HS-5 (cell line): ENCODE measurements at regions not wholly inside any gene's neighbourhood (a gene's known extent, or its start where the extent isn't known, plus 50 kb on each side); places are given as distances from the start of the nearest gene placed in this dataset.
"Not testable (repeated sequence)": the region's sequence is repeated elsewhere in the genome, so short reads cannot be mapped to it uniquely, and the experiment has no call there.

Experiments used
- DNase-seq: peaks from one replicate; pipeline ENCODE4 v3.0.0-alpha.2; 2012; ENCODE audit warnings: low read depth

GRCh38 chr3:162731961-162732360 lies 1235.4 kb downstream of the OTOL1 start:
- not testable (repeated sequence) for DNase-seq

- DNase-seq: no peak
Observed at GRCh38 chr3:162738784-162739183, 1242.2 kb downstream of the OTOL1 start.

DNA sequence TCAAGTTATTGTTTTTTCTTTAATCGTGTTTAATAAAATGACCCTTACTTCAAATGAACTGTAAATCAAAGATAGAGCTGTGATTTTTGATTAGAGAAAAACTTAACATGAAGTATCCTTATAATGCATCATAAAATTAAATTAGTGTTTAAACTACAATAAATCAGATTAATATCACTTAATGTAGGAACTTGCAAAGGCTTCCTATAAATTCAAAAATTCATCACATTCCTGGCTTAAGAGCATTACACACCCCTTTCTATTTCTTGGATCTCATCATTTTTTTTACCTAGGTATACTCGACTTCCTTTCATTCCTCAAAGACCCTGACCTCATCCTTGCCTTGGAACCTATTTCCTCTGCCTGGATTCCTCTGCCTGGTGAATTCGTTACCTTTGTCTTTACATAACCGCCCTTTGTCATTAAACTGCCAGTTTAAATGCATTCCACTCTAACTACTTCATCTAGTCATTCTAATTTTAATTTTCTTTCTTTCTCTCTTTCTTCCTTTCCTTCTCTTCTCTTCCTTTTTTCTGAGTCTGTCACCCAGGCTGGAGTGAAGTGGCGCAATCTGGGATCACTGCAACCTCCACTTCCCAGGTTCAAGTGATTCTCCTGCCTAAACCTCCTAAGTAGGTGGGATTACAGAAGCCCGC lies 1244.5 kb downstream of the OTOL1 start:
- no peak for DNase-seq

- DNase-seq: no peak
Observed at GRCh38 chr3:162742159-162742717, 1245.6 kb downstream of the OTOL1 start.

GRCh38 chr3:162743091-162743490 lies 1246.5 kb downstream of the OTOL1 start:
- no peak for DNase-seq

DNA sequence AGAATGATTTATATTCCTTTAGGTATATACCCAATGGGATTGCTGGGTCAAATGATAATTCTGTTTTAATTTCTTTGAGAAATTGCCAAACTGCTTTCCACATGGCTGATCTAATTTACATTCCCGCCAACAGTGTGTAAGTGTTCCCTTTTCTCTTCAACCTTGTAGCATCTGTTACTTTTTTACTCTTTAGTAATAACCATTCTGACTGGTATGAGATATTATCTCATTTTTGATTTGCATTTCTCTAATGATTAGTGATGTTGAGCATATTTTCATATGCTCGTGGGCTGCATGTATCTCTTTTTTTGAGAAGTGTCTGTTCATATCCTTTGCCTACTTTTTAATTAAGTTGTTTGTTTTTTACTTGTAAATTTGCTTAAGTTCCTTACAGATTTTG lies 1264.2 kb downstream of the OTOL1 start:
- no peak for DNase-seq

DNA sequence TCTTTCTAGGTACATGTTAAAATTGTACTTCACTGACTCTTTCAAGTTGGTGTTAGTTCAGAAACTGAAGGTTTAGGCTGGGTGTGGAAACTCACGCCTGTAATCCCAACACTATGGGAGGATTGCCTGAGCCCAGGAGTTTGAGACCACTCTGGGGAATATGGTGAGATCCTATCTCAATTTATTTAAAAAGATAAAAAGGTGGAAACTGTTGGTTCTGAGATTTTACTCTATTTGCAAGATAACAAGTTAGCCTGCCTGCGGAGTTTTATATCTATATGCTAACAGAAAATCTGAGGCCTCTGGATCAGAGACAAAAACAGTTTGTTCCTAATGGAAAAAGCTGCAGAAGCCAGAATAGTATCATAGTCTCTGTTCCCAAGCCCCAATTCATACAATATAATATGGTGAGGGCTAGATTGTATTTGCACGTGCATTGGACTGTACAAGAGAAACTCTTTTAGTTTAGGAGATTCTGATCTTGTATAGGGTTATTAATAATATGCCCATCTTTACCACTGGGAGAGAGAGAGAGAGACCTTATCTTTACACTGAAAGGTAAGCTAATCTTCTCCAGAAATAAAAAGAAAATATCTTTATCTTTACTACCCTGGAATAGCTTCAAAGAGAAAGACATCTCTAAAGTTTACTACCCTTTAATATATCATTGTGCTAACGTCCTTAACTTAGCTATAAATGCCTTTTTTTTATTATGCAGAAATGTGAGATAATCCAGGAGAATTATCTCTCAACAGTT lies 1267.6 kb downstream of the OTOL1 start:
- no peak for DNase-seq

DNA sequence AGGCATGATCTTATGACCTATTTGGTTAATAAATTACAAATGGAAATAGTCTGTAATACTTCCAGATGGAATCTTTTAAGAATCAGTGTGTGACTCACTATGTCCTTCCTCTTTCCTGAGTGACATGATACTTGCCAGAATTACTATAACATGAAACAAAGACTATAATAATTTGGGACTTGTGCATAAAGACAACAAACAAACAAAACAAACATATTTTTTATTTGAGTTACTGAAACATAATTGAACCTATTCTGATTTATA lies 1268.1 kb downstream of the OTOL1 start:
- no peak for DNase-seq

- no peak for DNase-seq
Observed at GRCh38 chr3:162765524-162765923, 1268.9 kb downstream of the OTOL1 start.

DNA sequence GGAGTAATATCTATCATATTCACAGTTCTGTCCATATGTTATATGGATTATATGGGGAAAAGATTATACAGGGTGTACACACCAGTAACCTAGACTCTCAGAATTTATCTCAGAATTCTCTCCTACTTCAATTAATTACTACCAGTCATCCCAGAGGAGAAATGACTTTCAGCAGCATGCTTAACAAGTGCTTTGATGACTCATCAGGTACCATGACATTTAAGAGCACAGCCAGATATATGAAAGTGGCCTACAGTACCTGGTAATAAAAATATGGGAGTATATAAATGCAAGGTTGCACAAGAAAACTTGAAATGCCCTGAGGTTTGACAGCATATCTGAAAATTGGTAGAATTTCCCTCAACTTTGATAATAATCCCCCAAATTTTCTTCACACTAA lies 1273.0 kb downstream of the OTOL1 start:
- DNase-seq: no peak

- DNase-seq: no peak
Observed at GRCh38 chr3:162770551-162770950, 1273.9 kb downstream of the OTOL1 start.

DNA sequence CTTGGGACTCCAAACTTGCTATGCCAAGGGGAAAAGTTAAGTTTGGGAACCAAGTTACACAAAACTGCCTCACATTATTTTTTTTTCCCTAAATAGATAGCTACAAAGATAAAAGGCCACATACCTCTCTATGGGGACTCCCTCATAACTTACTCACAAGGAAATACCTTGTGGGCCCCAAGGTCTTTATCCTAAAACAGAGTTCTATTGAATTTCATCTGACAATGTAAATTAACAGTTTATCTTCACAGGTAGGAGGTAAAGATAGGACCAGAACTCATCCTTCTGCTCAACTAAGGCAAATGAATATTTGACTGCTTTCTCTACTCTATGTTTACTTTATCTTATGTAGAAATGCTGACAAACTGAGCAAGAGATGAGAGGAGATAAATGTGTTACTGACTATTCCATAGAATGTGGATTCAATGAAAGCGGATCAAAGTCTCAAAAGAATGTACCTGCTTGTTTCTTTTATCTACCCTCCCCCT lies 1278.0 kb downstream of the OTOL1 start:
- DNase-seq: no peak

DNA sequence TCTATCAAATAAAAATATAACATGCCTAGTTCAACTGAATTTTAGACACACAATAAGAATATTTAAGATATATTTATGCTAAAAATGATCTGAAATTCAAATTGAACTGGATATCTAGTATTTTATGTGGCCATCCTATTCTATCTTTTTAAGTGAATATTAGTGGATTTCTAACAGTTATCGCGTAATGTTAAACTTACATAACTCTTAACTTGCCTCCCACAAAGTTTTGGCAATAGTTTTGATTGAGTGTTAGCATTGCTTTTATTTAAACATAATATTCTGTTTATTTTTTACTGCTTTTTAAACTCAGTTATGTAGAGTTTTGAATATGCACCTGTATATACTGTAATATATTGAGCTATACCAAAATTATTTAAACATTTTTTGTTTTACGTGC lies 1279.5 kb downstream of the OTOL1 start:
- no peak for DNase-seq

DNA sequence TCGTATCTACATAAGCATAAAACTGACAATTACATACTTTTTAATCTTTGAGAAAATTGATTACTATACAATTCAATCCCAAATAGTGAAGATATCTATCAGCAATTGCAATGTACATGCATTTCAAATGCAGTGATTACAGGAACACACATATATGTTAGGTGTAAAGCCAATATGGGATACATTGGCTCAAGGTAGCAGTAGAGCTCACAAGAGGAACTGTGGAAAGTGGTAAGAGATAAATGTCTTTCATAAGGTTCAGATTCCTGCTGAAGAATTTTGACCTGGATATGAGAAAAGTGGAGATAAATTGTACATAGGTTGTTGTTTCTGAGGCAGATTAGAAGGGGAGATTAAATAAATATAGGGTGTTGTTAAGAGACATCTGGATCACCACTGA lies 1280.5 kb downstream of the OTOL1 start:
- no peak for DNase-seq

DNA sequence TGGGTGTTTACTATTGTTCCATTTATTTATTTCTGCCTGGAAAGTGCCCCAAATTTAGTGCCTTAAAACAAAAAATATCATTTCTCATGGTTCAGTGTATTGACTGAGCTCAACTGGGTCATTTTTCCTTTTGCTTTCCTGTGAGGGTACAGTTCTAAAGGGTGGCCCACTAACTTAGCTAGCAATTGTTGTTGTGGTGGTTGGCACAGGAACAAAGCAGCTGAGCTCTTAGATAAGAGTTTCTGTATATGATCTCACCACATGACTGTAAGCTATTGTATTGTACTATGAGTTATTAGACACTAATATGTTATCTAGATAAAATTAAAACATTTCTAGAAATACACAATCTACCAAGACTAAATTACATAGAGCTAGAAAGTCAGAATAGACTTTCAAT lies 1283.7 kb downstream of the OTOL1 start:
- no peak for DNase-seq

DNA sequence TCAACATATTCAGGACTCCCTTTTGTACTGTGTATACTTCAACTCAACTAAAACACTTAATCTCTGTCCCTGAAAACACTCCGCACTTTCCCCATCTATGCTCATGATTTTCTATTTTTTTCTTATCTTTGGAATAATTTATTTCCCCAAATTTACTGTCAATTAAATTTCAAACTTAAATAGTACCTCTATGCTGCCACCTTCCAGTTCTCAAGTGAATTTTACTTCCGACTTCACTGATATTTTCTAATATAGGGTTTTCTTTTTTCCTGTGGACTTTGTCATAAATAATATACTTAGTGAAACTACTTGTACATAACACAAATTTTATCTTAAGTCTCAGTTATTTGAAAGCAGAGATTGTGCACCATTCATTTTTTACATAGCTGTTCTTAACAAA lies 1303.3 kb downstream of the OTOL1 start:
- no peak for DNase-seq

- DNase-seq: no peak
Observed at GRCh38 chr3:162802228-162802965, 1305.8 kb downstream of the OTOL1 start.

GRCh38 chr3:162810776-162811175 lies 1314.2 kb downstream of the OTOL1 start:
- DNase-seq: no peak

DNA sequence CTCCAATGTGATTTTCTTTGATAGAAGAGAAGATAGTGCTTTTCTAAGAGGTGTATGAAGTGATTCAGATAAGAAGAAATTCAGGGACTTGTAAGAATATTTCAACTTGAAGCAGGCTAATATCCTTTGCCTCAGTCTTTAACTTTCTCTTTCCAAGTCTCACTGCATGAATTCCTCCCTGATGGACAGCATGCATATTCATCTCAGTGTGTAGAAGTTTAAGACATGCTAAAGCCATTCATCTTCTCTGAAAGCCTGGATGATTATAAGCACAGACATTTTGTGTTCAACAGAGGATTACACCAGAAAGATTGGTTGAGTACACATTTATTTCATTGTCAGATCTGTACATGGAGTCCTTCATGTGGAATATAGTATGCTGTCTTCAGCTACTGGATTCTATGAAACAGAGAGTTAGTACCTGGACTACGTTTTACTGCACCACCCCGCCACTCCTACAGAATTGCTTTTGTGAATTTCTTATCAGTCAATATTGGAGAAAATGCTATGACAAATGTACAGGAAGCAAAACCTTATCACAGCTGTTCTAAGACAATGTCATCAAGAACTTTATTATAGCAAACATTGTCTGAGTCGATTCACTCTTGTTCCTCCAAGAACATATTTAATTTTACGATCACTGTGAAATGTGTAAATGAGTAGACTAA lies 1346.1 kb downstream of the OTOL1 start:
- no peak for DNase-seq

DNA sequence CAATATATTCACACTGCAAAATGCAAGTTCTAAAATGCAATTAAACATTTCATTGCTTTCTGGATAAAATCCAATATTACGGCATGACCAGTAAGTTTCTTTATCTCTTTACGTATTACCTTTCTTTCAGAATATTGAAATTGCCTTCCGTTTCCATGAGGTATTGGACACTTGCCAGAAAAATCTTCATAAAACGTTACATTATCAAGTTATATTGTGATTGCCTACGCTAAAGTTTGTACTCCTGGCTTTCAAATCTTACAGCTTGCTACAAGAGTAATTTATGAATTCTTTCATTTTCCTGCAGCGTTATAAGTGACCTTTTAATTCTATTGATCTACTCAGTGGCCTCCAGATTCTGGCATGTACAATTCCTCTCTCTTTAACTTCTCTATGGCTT lies 1349.3 kb downstream of the OTOL1 start:
- no peak for DNase-seq

DNA sequence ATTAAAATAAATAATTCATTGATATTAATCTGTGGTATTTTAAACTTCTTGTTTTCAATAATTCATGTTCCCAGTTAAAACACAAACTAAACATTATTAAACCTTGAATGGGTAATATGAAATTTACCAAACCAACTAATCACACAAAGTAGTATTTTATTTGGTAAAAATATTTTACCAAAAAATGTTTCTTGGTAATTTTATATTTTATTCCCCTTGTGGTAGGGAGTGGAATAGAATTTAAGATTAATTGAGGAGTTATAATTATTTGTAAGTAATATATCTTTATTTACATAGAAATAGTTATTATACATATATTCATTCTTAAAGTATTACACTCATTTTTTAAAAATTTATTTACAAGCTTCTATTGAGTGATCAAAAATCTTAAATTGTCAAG lies 1350.9 kb downstream of the OTOL1 start:
- DNase-seq: no peak

DNA sequence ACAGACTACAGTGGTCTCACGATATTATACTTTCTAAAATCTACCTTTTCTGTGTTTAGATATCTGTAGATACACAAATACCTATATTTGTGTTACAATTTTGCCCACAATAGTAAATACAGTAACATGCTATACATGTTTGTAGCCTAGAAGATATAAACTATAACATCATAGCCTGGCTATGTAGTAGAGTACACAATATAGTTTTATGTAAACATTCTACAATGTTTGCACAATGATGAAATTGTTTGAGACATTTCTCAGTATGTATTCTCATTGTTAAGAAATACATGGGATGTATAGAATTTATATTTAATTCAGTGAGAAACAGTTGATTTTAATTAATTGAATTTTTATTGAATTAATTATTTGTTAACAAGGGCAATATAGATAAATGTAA lies 1367.0 kb downstream of the OTOL1 start:
- DNase-seq: no peak
